ENCODE measurements at regions not wholly inside any gene's neighbourhood (a gene's known extent, or its start where the extent isn't known, plus 50 kb on each side); places are given as distances from the start of the nearest gene placed in this dataset.

- no peaks in the 10 kb centered on the region for H3K4me1 Mint-ChIP-seq
- no peak for DNase-seq (ENCODE audit: low spot score in 2 of 2)
- no peaks in the 10 kb centered on the region for H3K27me3 Mint-ChIP-seq
- H3K36me3 Mint-ChIP-seq (ENCODE audit: insufficient read depth): no peaks in the 10 kb centered on the region
- no peak overlapping the region for H3K4me3 Mint-ChIP-seq
- no peak overlapping the region for H3K27ac Mint-ChIP-seq (ENCODE audit: low read depth)
- ATAC-seq (replicated peaks; ENCODE audit: extremely low read depth, poor library complexity, severe bottlenecking): no peak
- H3K9me3 Mint-ChIP-seq: peaks cover 4% of the 10 kb centered on the region
Measured at GRCh38 chr2:2754940-2755339, 423.9 kb upstream of the MYT1L start.

- no peak for ATAC-seq (replicated peaks; ENCODE audit: extremely low read depth, poor library complexity, severe bottlenecking)
- no peak overlapping the region for H3K27ac Mint-ChIP-seq (ENCODE audit: low read depth)
- no peak overlapping the region for H3K4me3 Mint-ChIP-seq
- H3K36me3 Mint-ChIP-seq (ENCODE audit: insufficient read depth): no peaks in the 10 kb centered on the region
- no peak for DNase-seq (ENCODE audit: low spot score in 2 of 2)
- H3K9me3 Mint-ChIP-seq: peaks cover 6% of the 10 kb centered on the region
- H3K4me1 Mint-ChIP-seq: no peaks in the 10 kb centered on the region
- H3K27me3 Mint-ChIP-seq: no peaks in the 10 kb centered on the region
Measured at GRCh38 chr2:2751715-2752315, 420.7 kb upstream of the MYT1L start.

DNA sequence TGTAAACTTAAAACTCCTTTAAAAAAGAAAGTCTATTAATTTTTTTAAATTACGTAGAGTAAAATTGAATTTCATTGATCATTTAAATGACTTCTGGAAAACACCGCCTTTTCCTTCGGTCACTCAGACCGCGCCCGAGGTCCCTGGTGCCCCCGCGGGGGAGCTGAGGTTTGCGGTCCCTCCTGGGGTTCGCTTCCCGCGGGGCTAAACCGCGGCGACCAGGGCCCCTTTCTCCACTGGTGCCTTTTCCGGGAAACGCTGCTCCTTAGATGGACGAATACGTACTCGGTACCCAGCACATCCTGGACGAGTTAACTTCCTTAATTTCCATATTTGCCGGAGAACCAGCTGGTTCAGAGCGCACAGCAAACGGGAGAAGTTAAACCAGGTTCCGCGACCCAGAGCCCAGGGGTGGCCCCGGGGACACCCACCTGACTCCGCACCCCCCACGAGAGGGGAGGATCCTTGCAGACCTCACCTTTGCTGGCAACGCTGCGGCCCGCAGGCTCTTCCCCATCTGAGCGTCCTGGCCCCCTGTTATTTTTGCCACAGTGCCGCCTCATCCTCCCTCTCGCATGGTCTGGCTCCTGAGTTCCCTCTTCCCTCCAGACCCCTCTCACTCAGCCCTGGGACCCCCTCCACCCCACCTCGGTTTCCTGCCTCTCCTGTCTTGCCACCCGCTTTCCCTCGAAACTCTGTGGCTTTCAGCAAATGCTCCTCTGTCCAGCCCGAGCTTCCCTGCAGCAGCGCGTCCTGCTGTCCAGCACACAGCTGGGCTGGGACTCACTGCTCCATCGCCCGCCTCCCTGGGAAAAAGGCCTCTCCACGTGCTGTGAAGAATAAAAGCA is 420.0 kb upstream of the MYT1L start:
- Mint-ChIP-seq H3K9me3 (peaks cover 6% of the 10 kb centered on the region), H3K4me3 (no peak overlapping the region), H3K27me3 (no peaks in the 10 kb centered on the region), H3K4me1 (no peaks in the 10 kb centered on the region), H3K27ac (ENCODE audit: low read depth) (no peak overlapping the region), H3K36me3 (ENCODE audit: insufficient read depth) (no peaks in the 10 kb centered on the region)
- ATAC-seq (replicated peaks; ENCODE audit: extremely low read depth, poor library complexity, severe bottlenecking) (no peak), DNase-seq (ENCODE audit: low spot score in 2 of 2) (no peak)

DNA sequence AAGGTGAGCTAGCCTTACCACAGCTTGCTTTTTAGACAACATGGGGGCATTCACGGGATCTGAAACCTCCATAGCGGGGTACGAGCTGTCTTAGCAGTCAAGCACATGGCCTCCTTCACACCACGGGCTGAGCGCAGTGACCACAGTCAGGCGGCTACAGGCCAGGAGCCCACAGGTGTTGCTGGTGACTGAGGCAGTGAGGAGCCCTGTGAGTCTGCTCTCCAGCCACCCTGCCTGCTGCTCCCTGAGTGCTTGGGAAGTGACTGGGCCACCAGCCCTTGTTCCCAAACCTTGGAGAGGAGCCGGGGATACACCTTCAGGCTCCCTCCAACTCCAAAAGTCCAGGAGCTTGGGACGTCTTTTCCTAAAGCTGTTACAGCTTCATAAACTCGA is 418.1 kb upstream of the MYT1L start:
- H3K36me3 Mint-ChIP-seq (ENCODE audit: insufficient read depth): no peaks in the 10 kb centered on the region
- ATAC-seq (replicated peaks; ENCODE audit: extremely low read depth, poor library complexity, severe bottlenecking) (no peak), DNase-seq (ENCODE audit: low spot score in 2 of 2) (no peak)
- H3K4me1 Mint-ChIP-seq: no peaks in the 10 kb centered on the region
- no peaks in the 10 kb centered on the region for H3K27me3 Mint-ChIP-seq
- H3K27ac Mint-ChIP-seq (ENCODE audit: low read depth): no peak overlapping the region
- H3K9me3 Mint-ChIP-seq: peaks cover 6% of the 10 kb centered on the region
- H3K4me3 Mint-ChIP-seq: no peak overlapping the region

DNA sequence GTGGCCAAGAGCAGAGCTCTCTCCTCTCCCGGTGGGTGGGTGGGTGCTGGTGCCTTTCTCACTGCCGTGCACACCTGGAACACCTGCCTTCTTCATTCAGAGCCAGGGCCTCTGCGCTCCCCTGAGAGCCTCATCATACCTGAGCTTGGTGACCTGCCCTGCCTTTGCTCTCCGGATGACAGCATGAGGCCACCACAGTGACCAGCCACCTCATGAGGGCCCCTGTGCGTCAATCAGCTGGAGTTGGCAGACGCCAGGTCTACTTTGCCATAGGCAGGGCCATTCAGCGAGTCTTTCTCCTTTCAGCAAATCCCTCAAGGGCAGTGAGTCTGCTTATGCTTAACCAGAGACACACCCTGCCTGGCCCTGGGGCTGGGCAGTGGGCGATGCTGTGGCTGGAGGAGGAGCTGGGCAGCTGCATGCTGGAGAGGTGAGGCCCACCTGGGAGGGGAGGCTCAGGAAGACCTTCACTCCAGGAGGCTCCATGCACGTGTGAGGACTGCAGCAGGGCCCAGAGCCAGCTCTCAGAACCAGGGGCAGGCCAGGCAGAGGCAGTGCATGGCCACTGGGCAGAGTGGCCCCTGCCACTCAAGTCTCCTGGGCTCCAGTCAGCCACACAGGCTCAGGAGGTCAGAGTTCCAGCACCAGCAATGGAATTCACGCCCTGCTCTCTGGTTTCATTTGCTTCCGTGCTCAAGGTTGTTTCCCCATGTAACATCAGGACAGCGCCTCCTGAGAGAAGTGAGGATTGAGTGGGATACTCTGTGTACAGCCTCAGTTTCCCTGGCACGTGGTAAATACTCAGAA is 417.5 kb upstream of the MYT1L start:
- Mint-ChIP-seq H3K4me1 (no peaks in the 10 kb centered on the region), H3K27me3 (no peaks in the 10 kb centered on the region), H3K36me3 (ENCODE audit: insufficient read depth) (no peaks in the 10 kb centered on the region), H3K27ac (ENCODE audit: low read depth) (no peak overlapping the region), H3K4me3 (no peak overlapping the region), H3K9me3 (peaks cover 6% of the 10 kb centered on the region)
- DNase-seq (ENCODE audit: low spot score in 2 of 2) (no peak), ATAC-seq (replicated peaks; ENCODE audit: extremely low read depth, poor library complexity, severe bottlenecking) (no peak)

- Mint-ChIP-seq H3K9me3 (peaks cover 6% of the 10 kb centered on the region), H3K36me3 (ENCODE audit: insufficient read depth) (no peaks in the 10 kb centered on the region), H3K4me3 (no peak overlapping the region), H3K4me1 (no peaks in the 10 kb centered on the region), H3K27me3 (no peaks in the 10 kb centered on the region), H3K27ac (ENCODE audit: low read depth) (no peak overlapping the region)
- DNase-seq (ENCODE audit: low spot score in 2 of 2) (no peak), ATAC-seq (replicated peaks; ENCODE audit: extremely low read depth, poor library complexity, severe bottlenecking) (no peak)
Measured at GRCh38 chr2:2747797-2748301, 416.8 kb upstream of the MYT1L start.

DNA sequence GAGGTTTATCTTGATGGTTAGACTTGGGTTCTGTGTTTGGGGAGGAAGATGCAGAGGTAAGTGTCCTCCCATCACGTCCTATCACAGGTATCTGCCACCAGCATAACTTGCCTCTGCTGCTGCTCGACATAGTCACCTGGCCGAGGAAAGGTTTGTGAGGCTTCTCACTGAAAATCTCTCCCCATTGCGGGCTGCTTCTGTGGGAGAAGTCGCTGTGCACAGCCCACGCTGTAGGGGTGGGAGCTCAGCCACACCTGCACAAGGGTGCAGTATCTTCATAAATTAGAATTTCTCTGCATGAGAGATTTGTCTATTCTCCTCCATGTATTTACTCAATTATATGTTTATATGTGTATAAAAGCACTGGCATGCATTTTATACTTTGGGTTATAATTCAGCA is 415.7 kb upstream of the MYT1L start:
- Mint-ChIP-seq H3K4me1 (no peaks in the 10 kb centered on the region), H3K27me3 (no peaks in the 10 kb centered on the region), H3K9me3 (peaks cover 6% of the 10 kb centered on the region), H3K36me3 (ENCODE audit: insufficient read depth) (no peaks in the 10 kb centered on the region), H3K4me3 (no peak overlapping the region), H3K27ac (ENCODE audit: low read depth) (no peak overlapping the region)
- DNase-seq (ENCODE audit: low spot score in 2 of 2): no peak
- ATAC-seq (replicated peaks; ENCODE audit: extremely low read depth, poor library complexity, severe bottlenecking): no peak

- no peaks in the 10 kb centered on the region for H3K27me3 Mint-ChIP-seq
- no peak overlapping the region for H3K27ac Mint-ChIP-seq (ENCODE audit: low read depth)
- H3K9me3 Mint-ChIP-seq: peaks cover 9% of the 10 kb centered on the region
- H3K36me3 Mint-ChIP-seq (ENCODE audit: insufficient read depth): no peaks in the 10 kb centered on the region
- H3K4me1 Mint-ChIP-seq: no peaks in the 10 kb centered on the region
- no peak overlapping the region for H3K4me3 Mint-ChIP-seq
- DNase-seq (ENCODE audit: low spot score in 2 of 2) (no peak), ATAC-seq (replicated peaks; ENCODE audit: extremely low read depth, poor library complexity, severe bottlenecking) (no peak)
Measured at GRCh38 chr2:2744958-2745715, 414.1 kb upstream of the MYT1L start.

- Mint-ChIP-seq H3K9me3 (peaks cover 12% of the 10 kb centered on the region), H3K4me1 (no peaks in the 10 kb centered on the region), H3K4me3 (no peak overlapping the region), H3K36me3 (ENCODE audit: insufficient read depth) (no peaks in the 10 kb centered on the region), H3K27me3 (no peaks in the 10 kb centered on the region), H3K27ac (ENCODE audit: low read depth) (no peak overlapping the region)
- ATAC-seq (replicated peaks; ENCODE audit: extremely low read depth, poor library complexity, severe bottlenecking) (no peak), DNase-seq (ENCODE audit: low spot score in 2 of 2) (no peak)
Measured at GRCh38 chr2:2744107-2744506, 413.0 kb upstream of the MYT1L start.

DNA sequence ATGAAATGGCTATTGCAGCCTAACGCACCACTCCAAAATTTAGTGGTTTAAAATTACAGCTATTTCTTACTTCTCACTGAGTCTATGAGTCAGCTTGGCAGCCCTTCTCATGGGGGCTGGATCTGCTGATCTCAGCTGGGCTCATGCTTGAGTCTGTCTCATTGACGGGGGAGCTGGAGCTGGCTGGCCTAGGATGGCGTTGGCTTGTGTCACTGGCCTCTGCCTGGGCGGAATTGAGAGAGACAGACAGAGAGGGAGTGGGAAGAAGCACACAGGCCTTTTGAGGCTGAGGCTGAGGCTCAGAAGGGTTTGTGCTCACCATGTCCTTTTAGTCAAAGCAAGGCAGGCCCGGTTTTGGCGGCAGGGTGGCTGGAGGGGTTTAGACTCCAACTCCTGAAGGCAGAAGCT is 412.1 kb upstream of the MYT1L start:
- Mint-ChIP-seq H3K27me3 (no peaks in the 10 kb centered on the region), H3K4me1 (no peaks in the 10 kb centered on the region), H3K27ac (ENCODE audit: low read depth) (no peak overlapping the region), H3K9me3 (peaks cover 12% of the 10 kb centered on the region), H3K36me3 (ENCODE audit: insufficient read depth) (no peaks in the 10 kb centered on the region), H3K4me3 (no peak overlapping the region)
- DNase-seq (ENCODE audit: low spot score in 2 of 2) (no peak), ATAC-seq (replicated peaks; ENCODE audit: extremely low read depth, poor library complexity, severe bottlenecking) (no peak)

- no peaks in the 10 kb centered on the region for H3K4me1 Mint-ChIP-seq
Measured at GRCh38 chr2:2742726-2743125, 411.7 kb upstream of the MYT1L start.

DNA sequence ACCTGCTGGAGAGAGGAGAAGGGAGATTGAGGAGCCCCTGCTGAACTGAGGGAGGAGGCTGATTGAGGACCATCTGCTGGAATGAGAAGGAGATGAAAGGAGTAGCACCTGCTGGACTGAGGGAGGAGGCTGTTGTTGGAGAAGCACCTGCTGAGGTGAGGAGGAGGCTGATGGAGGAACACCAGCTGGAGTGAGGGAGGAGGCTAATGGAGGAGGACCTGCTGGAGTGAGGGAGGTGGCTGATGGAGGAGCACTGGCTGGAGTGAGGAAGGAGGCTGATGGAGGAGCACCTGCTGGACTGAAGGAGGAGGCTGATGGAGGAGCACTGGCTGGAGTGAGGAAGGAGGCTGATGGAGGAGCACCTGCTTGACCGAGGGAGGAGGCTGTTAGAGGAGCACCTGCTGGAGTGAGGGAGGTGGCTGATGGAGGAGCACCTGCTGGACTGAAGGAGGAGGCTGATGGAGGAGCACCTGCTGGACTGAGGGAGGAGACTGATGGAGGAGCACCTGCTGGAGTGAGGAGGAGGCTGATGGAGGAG is 409.2 kb upstream of the MYT1L start:
- H3K9me3 Mint-ChIP-seq: peaks cover 12% of the 10 kb centered on the region
- no peak for DNase-seq (ENCODE audit: low spot score in 2 of 2)
- peaks cover 3% of the 10 kb centered on the region for H3K27me3 Mint-ChIP-seq
- H3K27ac Mint-ChIP-seq (ENCODE audit: low read depth): no peak overlapping the region
- no peaks in the 10 kb centered on the region for H3K4me1 Mint-ChIP-seq
- no peaks in the 10 kb centered on the region for H3K36me3 Mint-ChIP-seq (ENCODE audit: insufficient read depth)
- no peak for ATAC-seq (replicated peaks; ENCODE audit: extremely low read depth, poor library complexity, severe bottlenecking)
- no peak overlapping the region for H3K4me3 Mint-ChIP-seq

More at GRCh38 chr2:2742726-2743125, 411.7 kb upstream of the MYT1L start:
- no peak overlapping the region for H3K4me3 Mint-ChIP-seq
- peaks cover 12% of the 10 kb centered on the region for H3K9me3 Mint-ChIP-seq
- ATAC-seq (replicated peaks; ENCODE audit: extremely low read depth, poor library complexity, severe bottlenecking) (no peak), DNase-seq (ENCODE audit: low spot score in 2 of 2) (no peak)
- H3K27me3 Mint-ChIP-seq: no peaks in the 10 kb centered on the region
- no peak overlapping the region for H3K27ac Mint-ChIP-seq (ENCODE audit: low read depth)
- no peaks in the 10 kb centered on the region for H3K36me3 Mint-ChIP-seq (ENCODE audit: insufficient read depth)
